ENCODE measurements at regions not wholly inside any gene's neighbourhood (a gene's known extent, or its start where the extent isn't known, plus 50 kb on each side); places are given as distances from the start of the nearest gene placed in this dataset.

DNA sequence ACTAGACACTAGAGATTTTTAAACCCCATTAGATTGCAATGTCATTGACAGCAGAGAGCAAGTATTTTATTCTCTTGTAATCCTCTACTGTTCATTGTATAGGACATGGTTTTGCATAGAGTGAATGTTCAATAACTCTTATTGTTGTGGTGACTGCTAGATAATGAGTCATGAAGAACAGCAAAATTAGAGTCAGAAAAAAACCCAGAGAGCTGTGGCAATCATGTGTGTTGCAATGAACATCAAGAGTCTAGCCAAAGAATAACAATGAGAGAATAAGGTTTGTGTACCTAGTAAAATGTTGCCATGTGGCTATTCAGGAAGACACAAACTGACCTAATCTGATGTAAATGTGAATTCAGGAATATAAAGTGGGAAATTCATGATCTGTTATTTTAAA is 684.0 kb downstream of the DSC3 start:
- H3K4me3 ChIP-seq (ENCODE audit: low read depth, low read length): no peak overlapping the region
- TF ChIP-seq CTCF (IDR thresholded peaks at IDR 0.05; ENCODE audit: insufficient read depth, low read depth, low read length, missing control alignments): no peak
- no peak for DNase-seq (ENCODE audit: low read depth)

GRCh38 chr18:30352551-30353168 is 689.9 kb downstream of the DSC3 start:
- DNase-seq (ENCODE audit: low read depth): no peak
- TF ChIP-seq CTCF (IDR thresholded peaks at IDR 0.05; ENCODE audit: insufficient read depth, low read depth, low read length, missing control alignments): no peak
- H3K4me3 ChIP-seq (ENCODE audit: low read depth, low read length): no peak overlapping the region

DNA sequence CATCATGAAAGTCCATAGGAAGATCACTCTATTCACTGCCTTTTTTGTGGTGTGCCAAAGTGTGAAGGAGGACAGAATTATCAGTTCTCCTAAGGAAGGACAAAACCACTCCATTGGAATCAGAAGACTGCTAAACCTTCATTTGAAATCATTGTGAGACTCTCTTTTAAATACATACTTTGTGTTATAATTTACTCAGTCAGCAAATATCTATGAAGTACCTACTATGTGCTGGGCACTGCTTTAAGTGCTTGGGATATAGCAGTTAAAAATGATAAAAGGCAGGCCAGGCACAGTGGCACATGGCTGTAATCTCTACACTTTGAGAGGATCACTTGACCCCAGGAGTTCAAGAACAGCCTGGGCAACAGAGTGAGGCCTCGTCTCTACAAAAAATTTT is 692.3 kb downstream of the DSC3 start:
- H3K4me3 ChIP-seq (ENCODE audit: low read depth, low read length): no peak overlapping the region
- no peak for TF ChIP-seq CTCF (IDR thresholded peaks at IDR 0.05; ENCODE audit: insufficient read depth, low read depth, low read length, missing control alignments)
- no peak for DNase-seq (ENCODE audit: low read depth)

GRCh38 chr18:30343090-30343489 is 699.5 kb downstream of the DSC3 start:
- no peak for TF ChIP-seq CTCF (IDR thresholded peaks at IDR 0.05; ENCODE audit: insufficient read depth, low read depth, low read length, missing control alignments)
- no peak for DNase-seq (ENCODE audit: low read depth)
- H3K4me3 ChIP-seq (ENCODE audit: low read depth, low read length): no peak overlapping the region

DNA sequence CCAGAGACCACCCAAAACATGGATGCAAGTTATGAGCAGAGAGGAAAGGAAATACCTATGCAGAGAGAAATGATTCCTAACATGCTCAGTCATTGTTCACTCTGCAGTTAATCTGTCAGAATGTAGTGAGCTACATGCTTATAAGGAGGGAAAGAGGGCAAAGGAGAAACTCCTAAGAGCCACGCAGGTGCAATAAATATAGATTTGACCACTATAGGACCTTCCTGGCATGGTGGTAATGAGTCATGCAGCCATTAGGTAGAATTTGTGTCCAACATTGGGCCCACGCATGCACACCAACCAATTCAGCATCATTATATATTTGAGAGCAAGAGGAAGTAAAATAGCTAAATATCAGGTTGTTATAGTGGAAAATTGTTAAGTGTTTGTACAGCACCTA is 699.9 kb downstream of the DSC3 start:
- TF ChIP-seq CTCF (IDR thresholded peaks at IDR 0.05; ENCODE audit: insufficient read depth, low read depth, low read length, missing control alignments): no peak
- DNase-seq (ENCODE audit: low read depth): no peak
- no peak overlapping the region for H3K4me3 ChIP-seq (ENCODE audit: low read depth, low read length)

- no peak overlapping the region for H3K4me3 ChIP-seq (ENCODE audit: low read depth, low read length)
- DNase-seq (ENCODE audit: low read depth): no peak
- no peak for TF ChIP-seq CTCF (IDR thresholded peaks at IDR 0.05; ENCODE audit: insufficient read depth, low read depth, low read length, missing control alignments)
Measured at GRCh38 chr18:30334781-30335180, 707.8 kb downstream of the DSC3 start.

GRCh38 chr18:30333310-30333709 is 709.2 kb downstream of the DSC3 start:
- H3K4me3 ChIP-seq (ENCODE audit: low read depth, low read length): no peak overlapping the region
- TF ChIP-seq CTCF (IDR thresholded peaks at IDR 0.05; ENCODE audit: insufficient read depth, low read depth, low read length, missing control alignments): no peak
- DNase-seq (ENCODE audit: low read depth): no peak

All from GM12865 (cell line).